HL-60 (cell line): ENCODE measurements at regions not wholly inside any gene's neighbourhood (a gene's known extent, or its start where the extent isn't known, plus 50 kb on each side); places are given as distances from the start of the nearest gene placed in this dataset.

ENCODE experiments used
- DNase-seq, 2 experiments: peaks; one replicate each; pipeline ENCODE4 v3.0.0-alpha.2; 2010 to 2020; ENCODE audit warnings: low read depth in 1 of 2, low spot score in 1 of 2
- H3K27ac ChIP-seq: fragments of 250-450 bp; sonication (Bioruptor Pico); replicated peaks from 2 replicates; pipeline ENCODE4 v1.5.1; 2020; ENCODE audit warnings: mild to moderate bottlenecking, moderate library complexity
- H3K27me3 ChIP-seq: fragments of 250-450 bp; sonication (Bioruptor Pico); 2 replicates; pipeline ENCODE4 v1.5.1; 2021; ENCODE audit warnings: mild to moderate bottlenecking, moderate library complexity; ENCODE audit not compliant: insufficient read depth, poor library complexity, severe bottlenecking
- H3K4me3 ChIP-seq: replicated peaks from 2 replicates; pipeline ENCODE4 v1.5.1; 2011; ENCODE audit warnings: mild to moderate bottlenecking, control low read depth, low read length; ENCODE audit not compliant: insufficient read depth
- CTCF ChIP-seq: IDR thresholded peaks from one replicate; pipeline ENCODE4 v1.5.1; 2011; ENCODE audit warnings: low read length, control low read depth, inconsistent platforms; ENCODE audit not compliant: insufficient read depth
- GABPA ChIP-seq: IDR thresholded peaks from 2 replicates; pipeline ENCODE4 v1.6.1; 2012; ENCODE audit warnings: low read depth
- POLR2AphosphoS5 ChIP-seq: IDR thresholded peaks from 2 replicates; pipeline ENCODE4 v1.6.1; 2012; ENCODE audit warnings: low read depth
- REST ChIP-seq: IDR thresholded peaks from 2 replicates; pipeline ENCODE4 v1.6.1; 2012; ENCODE audit warnings: low read depth; ENCODE audit not compliant: insufficient replicate concordance
- SPI1 ChIP-seq: IDR thresholded peaks from 2 replicates; pipeline ENCODE4 v1.6.1; 2012; ENCODE audit warnings: low read depth, mild to moderate bottlenecking, borderline replicate concordance

- DNase-seq, result no peak
- Histone ChIP-seq H3K4me3 (no peak overlapping the region), H3K27ac (no peak overlapping the region), H3K27me3 (no peaks in the 10 kb centered on the region)
- TF ChIP-seq REST (no peak), SPI1 (no peak), POLR2AphosphoS5 (no peak), CTCF (no peak), GABPA (no peak)
These were observed 86.2 kb upstream of the BARX2 start for GRCh38 chr11:129289350-129290040.

- Histone ChIP-seq H3K27me3 (no peaks in the 10 kb centered on the region), H3K27ac (no peak overlapping the region), H3K4me3 (no peak overlapping the region)
- no peak for TF ChIP-seq CTCF
- no peak for TF ChIP-seq POLR2AphosphoS5
- TF ChIP-seq REST, result no peak
- no peak for TF ChIP-seq GABPA
- no peak for TF ChIP-seq SPI1
- DNase-seq, result no peak
These were observed 87.7 kb upstream of the BARX2 start for GRCh38 chr11:129287920-129288319.

GRCh38 chr11:129286813-129287212 is 88.8 kb upstream of the BARX2 start:
- Histone ChIP-seq H3K27ac (no peak overlapping the region), H3K4me3 (no peak overlapping the region), H3K27me3 (no peaks in the 10 kb centered on the region)
- no peak for TF ChIP-seq CTCF
- DNase-seq, result no peak

- Histone ChIP-seq H3K27ac (no peak overlapping the region), H3K27me3 (no peaks in the 10 kb centered on the region), H3K4me3 (no peak overlapping the region)
- no peak for DNase-seq
- no peak for TF ChIP-seq CTCF
- TF ChIP-seq SPI1, result no peak
- no peak for TF ChIP-seq REST
- no peak for TF ChIP-seq GABPA
- no peak for TF ChIP-seq POLR2AphosphoS5
These were observed 90.3 kb upstream of the BARX2 start for GRCh38 chr11:129285402-129285786.
